SK-N-SH treated with all-trans-retinoic acid at 6 μM for 48 hours (cell line): ENCODE measurements at regions not wholly inside any gene's neighbourhood (a gene's known extent, or its start where the extent isn't known, plus 50 kb on each side); places are given as distances from the start of the nearest gene placed in this dataset.

Source experiments
- ATAC-seq: fragments of 200-7000 bp; cut with Tn5 transposase; 3 replicates; pipeline ENCODE4 v1.9.1; 2020; ENCODE audit warnings: mild to moderate bottlenecking, moderate library complexity
- ARNTL ChIP-seq: fragments of 450-650 bp; formaldehyde crosslinking; IDR thresholded peaks from 2 replicates; pipeline ENCODE4 v1.5.0; 2020; ENCODE audit warnings: low read depth, mild to moderate bottlenecking, moderate library complexity, borderline replicate concordance
- BACH2 ChIP-seq: fragments of 250-450 bp; sonication (Bioruptor Pico); IDR thresholded peaks from 2 replicates; pipeline ENCODE4 v1.9.0; 2021; ENCODE audit warnings: mild to moderate bottlenecking, borderline replicate concordance
- CREB5 ChIP-seq: fragments of 250-450 bp; sonication (Bioruptor Pico); IDR thresholded peaks from 2 replicates; pipeline ENCODE4 v1.5.1; 2020; ENCODE audit warnings: low read depth, mild to moderate bottlenecking, moderate library complexity
- CSDC2 ChIP-seq: fragments of 250-450 bp; sonication (Bioruptor Pico); IDR thresholded peaks from 2 replicates; pipeline ENCODE4 v1.5.0; 2020; ENCODE audit warnings: mild to moderate bottlenecking, moderate library complexity
- CSRNP3 ChIP-seq: fragments of 250-450 bp; sonication (Bioruptor Pico); IDR thresholded peaks from 2 replicates; pipeline ENCODE4 v1.5.1; 2021; ENCODE audit warnings: mild to moderate bottlenecking, moderate library complexity
- ESRRG ChIP-seq: fragments of 250-450 bp; sonication (Bioruptor Pico); IDR thresholded peaks from 2 replicates; pipeline ENCODE4 v1.6.1; 2021; ENCODE audit warnings: mild to moderate bottlenecking
- GLIS3 ChIP-seq: fragments of 250-450 bp; sonication (Bioruptor Pico); IDR thresholded peaks from 2 replicates; pipeline ENCODE4 v1.5.0; 2020; ENCODE audit warnings: mild to moderate bottlenecking, moderate library complexity
- ISL1 ChIP-seq: fragments of 250-450 bp; sonication (Bioruptor Pico); IDR thresholded peaks from 2 replicates; pipeline ENCODE4 v2.1.2; 2022; ENCODE audit warnings: mild to moderate bottlenecking, moderate library complexity
- OSR1 ChIP-seq: fragments of 250-450 bp; sonication (Bioruptor Pico); IDR thresholded peaks from 2 replicates; pipeline ENCODE4 v1.8.0; 2022; ENCODE audit warnings: moderate library complexity, mild to moderate bottlenecking, inconsistent platforms
- PPARA ChIP-seq: fragments of 250-450 bp; sonication (Bioruptor Pico); IDR thresholded peaks from 2 replicates; pipeline ENCODE4 v1.5.0; 2020; ENCODE audit warnings: mild to moderate bottlenecking, borderline replicate concordance
- RARB ChIP-seq: fragments of 250-450 bp; sonication (Bioruptor Pico); IDR thresholded peaks from 2 replicates; pipeline ENCODE4 v1.8.0; 2021; ENCODE audit warnings: mild to moderate bottlenecking, moderate library complexity
- SNAI2 ChIP-seq: fragments of 250-450 bp; sonication (Bioruptor Pico); IDR thresholded peaks from 2 replicates; pipeline ENCODE4 v1.5.0; 2020; ENCODE audit warnings: mild to moderate bottlenecking, moderate library complexity
- TCF4 ChIP-seq: fragments of 250-450 bp; sonication (Bioruptor Pico); IDR thresholded peaks from 2 replicates; pipeline ENCODE4 v1.8.0; 2021; ENCODE audit warnings: mild to moderate bottlenecking, moderate library complexity, borderline replicate concordance
- TOX ChIP-seq: fragments of 250-450 bp; sonication (Bioruptor Pico); IDR thresholded peaks from 2 replicates; pipeline ENCODE4 v1.8.0; 2021; ENCODE audit warnings: mild to moderate bottlenecking, moderate library complexity, borderline replicate concordance
- ZC3H10 ChIP-seq: fragments of 250-450 bp; sonication (Bioruptor Pico); IDR thresholded peaks from 2 replicates; pipeline ENCODE4 v1.5.1; 2021; ENCODE audit warnings: mild to moderate bottlenecking, moderate library complexity
- ZFP3 ChIP-seq: fragments of 250-450 bp; sonication (Bioruptor Pico); IDR thresholded peaks from 2 replicates; pipeline ENCODE4 v1.5.0; 2020; ENCODE audit warnings: mild to moderate bottlenecking, moderate library complexity
- ZFP30 ChIP-seq: fragments of 450-650 bp; formaldehyde crosslinking; IDR thresholded peaks from 2 replicates; pipeline ENCODE4 v1.5.0; 2022; ENCODE audit warnings: mild to moderate bottlenecking, moderate library complexity
- ZNF565 ChIP-seq: fragments of 450-650 bp; formaldehyde crosslinking; conservative IDR thresholded peaks from 2 replicates; pipeline ENCODE4 v1.5.0; 2020; ENCODE audit warnings: low read depth, mild to moderate bottlenecking, moderate library complexity
- ZNF8 ChIP-seq: fragments of 450-650 bp; formaldehyde crosslinking; IDR thresholded peaks from 2 replicates; pipeline ENCODE4 v1.5.0; 2020; ENCODE audit warnings: mild to moderate bottlenecking, moderate library complexity
- TF ChIP-seq, protein P1 (sequence below): fragments of 250-450 bp; sonication (Bioruptor Pico); IDR thresholded peaks from 2 replicates; pipeline ENCODE4 v1.5.0; 2020; ENCODE audit warnings: mild to moderate bottlenecking, moderate library complexity
- TF ChIP-seq, protein P2 (sequence below): fragments of 250-450 bp; sonication (Bioruptor Pico); IDR thresholded peaks from 2 replicates; pipeline ENCODE4 v1.8.0; 2021; ENCODE audit warnings: low read depth, mild to moderate bottlenecking, moderate library complexity, borderline replicate concordance

- TF ChIP-seq GLIS3 (CRISPR knock-in tag) (no peak), TCF4 (CRISPR knock-in tag) (no peak), PPARA (CRISPR knock-in tag) (no peak), BACH2 (CRISPR knock-in tag) (no peak)
- TF ChIP-seq, protein P1, sequence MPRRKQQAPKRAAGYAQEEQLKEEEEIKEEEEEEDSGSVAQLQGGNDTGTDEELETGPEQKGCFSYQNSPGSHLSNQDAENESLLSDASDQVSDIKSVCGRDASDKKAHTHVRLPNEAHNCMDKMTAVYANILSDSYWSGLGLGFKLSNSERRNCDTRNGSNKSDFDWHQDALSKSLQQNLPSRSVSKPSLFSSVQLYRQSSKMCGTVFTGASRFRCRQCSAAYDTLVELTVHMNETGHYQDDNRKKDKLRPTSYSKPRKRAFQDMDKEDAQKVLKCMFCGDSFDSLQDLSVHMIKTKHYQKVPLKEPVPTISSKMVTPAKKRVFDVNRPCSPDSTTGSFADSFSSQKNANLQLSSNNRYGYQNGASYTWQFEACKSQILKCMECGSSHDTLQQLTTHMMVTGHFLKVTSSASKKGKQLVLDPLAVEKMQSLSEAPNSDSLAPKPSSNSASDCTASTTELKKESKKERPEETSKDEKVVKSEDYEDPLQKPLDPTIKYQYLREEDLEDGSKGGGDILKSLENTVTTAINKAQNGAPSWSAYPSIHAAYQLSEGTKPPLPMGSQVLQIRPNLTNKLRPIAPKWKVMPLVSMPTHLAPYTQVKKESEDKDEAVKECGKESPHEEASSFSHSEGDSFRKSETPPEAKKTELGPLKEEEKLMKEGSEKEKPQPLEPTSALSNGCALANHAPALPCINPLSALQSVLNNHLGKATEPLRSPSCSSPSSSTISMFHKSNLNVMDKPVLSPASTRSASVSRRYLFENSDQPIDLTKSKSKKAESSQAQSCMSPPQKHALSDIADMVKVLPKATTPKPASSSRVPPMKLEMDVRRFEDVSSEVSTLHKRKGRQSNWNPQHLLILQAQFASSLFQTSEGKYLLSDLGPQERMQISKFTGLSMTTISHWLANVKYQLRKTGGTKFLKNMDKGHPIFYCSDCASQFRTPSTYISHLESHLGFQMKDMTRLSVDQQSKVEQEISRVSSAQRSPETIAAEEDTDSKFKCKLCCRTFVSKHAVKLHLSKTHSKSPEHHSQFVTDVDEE (CRISPR knock-in tag): no peak
- ATAC-seq: no peak
Measured at GRCh38 chr3:65182682-65183081, 494.9 kb upstream of the ADAMTS9 start.

GRCh38 chr3:65182085-65182484 lies 494.3 kb upstream of the ADAMTS9 start:
- TF ChIP-seq ZC3H10 (CRISPR knock-in tag) (no peak), ISL1 (no peak), TOX (CRISPR knock-in tag) (no peak), OSR1 (CRISPR knock-in tag) (no peak), CSRNP3 (CRISPR knock-in tag) (no peak), CREB5 (no peak), BACH2 (CRISPR knock-in tag) (no peak), PPARA (CRISPR knock-in tag) (no peak), GLIS3 (CRISPR knock-in tag) (no peak), RARB (CRISPR knock-in tag) (no peak), SNAI2 (CRISPR knock-in tag) (no peak), ZNF565 (CRISPR knock-in tag) (no peak), ZNF8 (CRISPR knock-in tag) (no peak), ZFP30 (CRISPR knock-in tag) (no peak), ZFP3 (CRISPR knock-in tag) (no peak), CSDC2 (CRISPR knock-in tag) (no peak), ARNTL (CRISPR knock-in tag) (no peak), TCF4 (CRISPR knock-in tag) (no peak)
- TF ChIP-seq, protein P1 (CRISPR knock-in tag): no peak
- TF ChIP-seq, protein P2, sequence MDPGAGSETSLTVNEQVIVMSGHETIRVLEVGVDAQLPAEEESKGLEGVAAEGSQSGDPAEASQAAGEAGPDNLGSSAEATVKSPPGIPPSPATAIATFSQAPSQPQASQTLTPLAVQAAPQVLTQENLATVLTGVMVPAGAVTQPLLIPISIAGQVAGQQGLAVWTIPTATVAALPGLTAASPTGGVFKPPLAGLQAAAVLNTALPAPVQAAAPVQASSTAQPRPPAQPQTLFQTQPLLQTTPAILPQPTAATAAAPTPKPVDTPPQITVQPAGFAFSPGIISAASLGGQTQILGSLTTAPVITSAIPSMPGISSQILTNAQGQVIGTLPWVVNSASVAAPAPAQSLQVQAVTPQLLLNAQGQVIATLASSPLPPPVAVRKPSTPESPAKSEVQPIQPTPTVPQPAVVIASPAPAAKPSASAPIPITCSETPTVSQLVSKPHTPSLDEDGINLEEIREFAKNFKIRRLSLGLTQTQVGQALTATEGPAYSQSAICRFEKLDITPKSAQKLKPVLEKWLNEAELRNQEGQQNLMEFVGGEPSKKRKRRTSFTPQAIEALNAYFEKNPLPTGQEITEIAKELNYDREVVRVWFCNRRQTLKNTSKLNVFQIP (CRISPR knock-in tag): no peak
- ATAC-seq: no peak

- ATAC-seq: no peak
- no peak for TF ChIP-seq ZNF565 (CRISPR knock-in tag)
- TF ChIP-seq ISL1: no peak
- TF ChIP-seq PPARA (CRISPR knock-in tag): no peak
- no peak for TF ChIP-seq CSDC2 (CRISPR knock-in tag)
- no peak for TF ChIP-seq ARNTL (CRISPR knock-in tag)
- TF ChIP-seq CSRNP3 (CRISPR knock-in tag): no peak
- TF ChIP-seq ZNF8 (CRISPR knock-in tag): no peak
- no peak for TF ChIP-seq ESRRG
- TF ChIP-seq, protein P2 (CRISPR knock-in tag): no peak
- no peak for TF ChIP-seq RARB (CRISPR knock-in tag)
Measured at GRCh38 chr3:65181391-65181871, 493.6 kb upstream of the ADAMTS9 start.
